Upper lobe of right lung (tissue), 1 donor: ENCODE measurements at regions not wholly inside any gene's neighbourhood (a gene's known extent, or its start where the extent isn't known, plus 50 kb on each side); places are given as distances from the start of the nearest gene placed in this dataset.

Experiments used
- ATAC-seq: fragments of 200-7000 bp; cut with Tn5 transposase; one replicate; pipeline ENCODE4 v1.9.1; 2020; ENCODE audit warnings: mild to moderate bottlenecking, moderate library complexity
- DNase-seq: peaks from one replicate; pipeline ENCODE4 v3.0.0-alpha.2; 2020
- H3K27ac ChIP-seq: fragments of 200-600 bp; one replicate; pipeline ENCODE4 v1.8.0; 2022
- H3K27me3 ChIP-seq: fragments of 200-600 bp; one replicate; pipeline ENCODE4 v1.8.0; 2022; ENCODE audit warnings: mild to moderate bottlenecking
- H3K36me3 ChIP-seq: fragments of 200-600 bp; one replicate; pipeline ENCODE4 v1.8.0; 2022
- H3K4me1 ChIP-seq: fragments of 200-600 bp; one replicate; pipeline ENCODE4 v1.8.0; 2022
- H3K4me3 ChIP-seq: fragments of 200-600 bp; one replicate; pipeline ENCODE4 v1.8.0; 2022; ENCODE audit warnings: mild to moderate bottlenecking
- H3K9me3 ChIP-seq: fragments of 200-600 bp; one replicate; pipeline ENCODE4 v1.8.0; 2022
- intact Hi-C: fragments of 100-400 bp; cut with DNase I; formaldehyde crosslinking; loops from one replicate; pipeline ENCODE4 v1.11.0; 2022
- TF ChIP-seq, protein P1 (sequence below): fragments of 200-600 bp; IDR thresholded peaks from one replicate; pipeline ENCODE4 v1.8.0; 2022; ENCODE audit warnings: antibody characterized with exemption
- donor health status: DM: no; HTN: yes; CAD: no; lungs with severe emphysema.

DNA sequence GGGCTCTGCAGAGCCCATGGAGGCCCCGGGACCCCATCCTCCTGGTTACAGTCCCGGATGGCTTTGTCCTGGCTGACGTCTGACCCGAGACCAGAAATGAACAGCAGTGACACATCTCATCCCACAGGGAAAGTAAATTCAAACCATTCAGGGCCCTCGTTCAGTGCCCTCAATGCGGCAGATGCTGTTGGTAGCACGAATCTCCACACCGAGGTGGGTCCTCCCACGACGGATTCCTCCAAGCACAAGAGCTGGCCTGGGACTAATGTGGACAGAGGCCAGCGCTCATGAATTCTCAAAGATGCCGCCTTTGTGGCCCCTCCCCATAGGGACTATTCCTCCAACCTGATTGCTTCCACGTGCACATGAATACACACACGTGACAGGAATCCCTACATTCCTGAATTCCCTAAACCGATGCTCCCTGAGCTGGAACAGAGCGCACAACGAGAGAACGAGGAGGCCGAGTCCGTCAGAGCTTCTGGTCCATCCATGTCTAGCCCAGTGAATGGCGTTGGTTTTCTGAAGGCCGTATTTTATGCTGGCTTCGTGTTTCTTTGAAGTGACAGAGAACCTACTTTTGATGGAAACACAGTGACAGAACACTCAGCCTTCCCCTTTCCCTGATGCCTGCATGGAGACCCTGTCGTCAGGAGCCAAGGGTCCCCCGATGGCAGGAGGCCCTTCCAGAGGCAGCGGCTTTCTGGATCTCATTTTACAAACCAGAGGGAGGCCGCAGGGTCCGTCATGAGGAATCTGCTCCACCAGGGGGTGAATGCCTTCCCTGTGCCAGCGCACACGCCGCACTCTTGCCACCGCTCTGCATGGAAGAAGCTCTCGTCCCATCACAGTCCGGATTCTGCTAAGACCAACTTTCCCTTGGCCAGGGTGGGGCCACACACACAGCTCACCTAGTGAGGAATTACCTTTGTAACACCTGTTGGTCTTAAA, 64.3 kb upstream of the SNTG2 start:
- Histone ChIP-seq H3K4me3 (no peak overlapping the region), H3K4me1 (no peaks in the 10 kb centered on the region), H3K36me3 (no peaks in the 10 kb centered on the region), H3K27me3 (peaks cover 13% of the 10 kb centered on the region), H3K9me3 (no peaks in the 10 kb centered on the region), H3K27ac (no peak overlapping the region)
- intact Hi-C loops = no loop called here
- TF ChIP-seq, protein P1, sequence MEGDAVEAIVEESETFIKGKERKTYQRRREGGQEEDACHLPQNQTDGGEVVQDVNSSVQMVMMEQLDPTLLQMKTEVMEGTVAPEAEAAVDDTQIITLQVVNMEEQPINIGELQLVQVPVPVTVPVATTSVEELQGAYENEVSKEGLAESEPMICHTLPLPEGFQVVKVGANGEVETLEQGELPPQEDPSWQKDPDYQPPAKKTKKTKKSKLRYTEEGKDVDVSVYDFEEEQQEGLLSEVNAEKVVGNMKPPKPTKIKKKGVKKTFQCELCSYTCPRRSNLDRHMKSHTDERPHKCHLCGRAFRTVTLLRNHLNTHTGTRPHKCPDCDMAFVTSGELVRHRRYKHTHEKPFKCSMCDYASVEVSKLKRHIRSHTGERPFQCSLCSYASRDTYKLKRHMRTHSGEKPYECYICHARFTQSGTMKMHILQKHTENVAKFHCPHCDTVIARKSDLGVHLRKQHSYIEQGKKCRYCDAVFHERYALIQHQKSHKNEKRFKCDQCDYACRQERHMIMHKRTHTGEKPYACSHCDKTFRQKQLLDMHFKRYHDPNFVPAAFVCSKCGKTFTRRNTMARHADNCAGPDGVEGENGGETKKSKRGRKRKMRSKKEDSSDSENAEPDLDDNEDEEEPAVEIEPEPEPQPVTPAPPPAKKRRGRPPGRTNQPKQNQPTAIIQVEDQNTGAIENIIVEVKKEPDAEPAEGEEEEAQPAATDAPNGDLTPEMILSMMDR = no peak
- DNase-seq (peak; percentile 38), ATAC-seq (no peak)

DNA sequence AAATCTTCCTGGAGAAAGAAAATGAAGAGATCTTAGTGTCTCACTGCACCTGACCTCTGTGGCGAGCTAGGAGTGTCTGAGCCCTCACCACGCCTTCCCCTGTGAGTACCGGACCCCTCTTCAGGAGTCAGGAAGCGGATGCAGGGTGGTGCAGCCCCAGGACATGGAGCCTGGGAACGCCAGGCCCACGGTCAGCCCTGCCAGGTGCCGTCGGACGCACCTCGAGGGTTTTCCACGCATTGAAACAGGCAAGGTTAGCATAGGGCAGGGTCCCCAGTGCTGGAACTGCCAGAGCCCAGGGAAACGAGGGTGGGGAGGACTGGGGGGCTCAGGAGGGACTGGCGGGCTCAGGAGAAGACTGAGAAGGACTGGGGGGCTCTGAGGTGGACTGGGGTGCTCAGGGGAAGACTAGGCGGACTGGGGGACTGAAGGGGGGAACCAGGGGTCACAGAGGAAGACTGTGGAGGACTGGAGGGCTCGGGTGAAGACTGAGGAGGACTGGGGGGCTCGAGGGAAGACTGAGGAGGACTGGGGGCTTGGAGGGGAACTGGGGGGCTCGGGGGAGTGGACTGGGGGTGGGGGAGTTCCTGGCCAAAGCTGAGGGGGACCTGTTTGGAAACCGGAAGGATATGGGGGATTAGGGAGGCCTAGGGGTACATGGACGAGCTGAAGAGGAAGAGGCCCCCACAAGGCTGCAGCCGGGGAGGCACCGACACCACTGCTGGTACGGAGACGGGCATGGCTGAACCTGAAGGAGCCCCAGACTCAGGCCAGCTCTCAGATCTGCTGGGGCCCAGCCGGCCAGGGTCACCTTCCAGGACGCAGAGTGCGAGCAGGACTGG, 65.2 kb upstream of the SNTG2 start:
- no peak overlapping the region for H3K27ac ChIP-seq
- ATAC-seq (no peak), DNase-seq (peak; percentile 44)
- intact Hi-C loops = no loop called here
- H3K27me3 ChIP-seq = peaks cover 13% of the 10 kb centered on the region
- H3K4me3 ChIP-seq = no peak overlapping the region
- TF ChIP-seq, protein P1 = no peak
- no peaks in the 10 kb centered on the region for H3K36me3 ChIP-seq
- no peaks in the 10 kb centered on the region for H3K9me3 ChIP-seq
- no peaks in the 10 kb centered on the region for H3K4me1 ChIP-seq

DNA sequence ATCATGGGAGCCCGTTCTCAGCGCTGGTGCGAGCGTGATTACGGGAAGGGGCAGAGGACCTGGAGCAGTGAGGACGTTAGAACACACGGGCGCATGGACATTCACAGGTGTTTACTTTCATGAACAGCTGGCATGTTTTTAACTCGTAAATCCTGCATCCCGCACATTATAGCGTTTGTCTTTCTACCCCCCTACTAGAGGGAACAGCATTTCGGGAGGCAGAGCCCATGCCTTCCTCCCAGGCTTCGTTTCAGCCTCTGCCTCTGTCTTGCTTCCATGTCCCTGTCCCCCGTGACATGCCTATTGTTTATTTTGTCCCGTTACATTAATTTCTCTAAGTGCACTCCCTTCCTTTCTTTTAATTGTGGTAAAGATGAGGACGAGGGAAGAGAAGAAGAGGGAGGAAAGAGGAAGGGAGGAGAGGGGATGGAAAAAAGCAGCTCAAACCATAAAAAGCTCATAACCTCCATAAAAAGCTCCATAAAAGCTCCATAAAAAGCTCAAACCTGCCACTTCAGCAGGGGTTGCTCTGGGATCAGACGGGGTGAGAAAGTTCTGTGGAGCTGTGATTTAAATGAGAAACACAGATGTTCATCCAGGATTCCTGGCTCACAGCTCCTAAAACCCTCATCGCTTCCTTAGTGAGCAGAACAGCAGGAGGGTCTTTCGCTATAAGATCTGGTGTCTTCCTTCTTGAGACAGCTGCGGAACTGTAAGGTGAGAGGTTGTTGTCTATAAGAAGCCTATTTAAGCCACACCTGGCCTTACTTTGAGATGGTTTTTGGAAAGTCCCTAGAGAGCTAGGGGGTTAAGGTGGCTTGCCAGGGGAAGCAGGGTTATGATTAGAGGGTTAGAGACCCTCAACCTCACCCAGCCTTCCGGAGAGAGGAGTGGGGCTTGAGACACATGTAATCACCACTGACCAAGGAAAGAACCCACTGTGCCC, 66.6 kb upstream of the SNTG2 start:
- no peaks in the 10 kb centered on the region for H3K9me3 ChIP-seq
- ATAC-seq (no peak), DNase-seq (no peak)
- peaks cover 13% of the 10 kb centered on the region for H3K27me3 ChIP-seq
- no peaks in the 10 kb centered on the region for H3K4me1 ChIP-seq
- intact Hi-C loops = no loop called here
- TF ChIP-seq, protein P1 = no peak
- H3K36me3 ChIP-seq = no peaks in the 10 kb centered on the region
- no peak overlapping the region for H3K27ac ChIP-seq
- no peak overlapping the region for H3K4me3 ChIP-seq

DNA sequence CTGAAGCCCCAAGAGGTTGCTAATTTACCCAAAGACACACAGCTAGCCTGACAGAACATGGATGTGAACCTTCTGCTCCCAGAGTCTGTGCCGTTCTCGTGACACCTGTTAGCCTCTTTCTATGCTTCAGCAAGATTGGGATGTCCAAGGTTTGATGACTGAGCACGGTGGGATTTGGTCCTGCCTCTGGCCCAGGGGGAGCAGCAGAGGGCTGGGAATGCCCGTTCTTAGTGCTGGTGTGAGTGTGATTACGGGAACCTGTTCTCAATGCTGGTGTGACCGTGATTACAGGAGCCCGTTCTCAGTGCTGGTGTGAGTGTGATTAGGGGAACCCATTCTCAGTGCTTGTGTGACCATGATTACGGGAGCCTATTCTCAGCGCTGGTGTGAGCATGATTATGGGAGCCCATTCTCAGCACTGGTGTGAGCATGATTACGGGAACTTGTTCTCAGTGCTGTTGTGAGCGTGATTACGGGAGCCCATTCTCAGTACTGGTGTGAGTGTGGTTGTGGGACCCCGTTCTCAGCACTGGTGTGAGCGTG, 67.3 kb upstream of the SNTG2 start:
- H3K36me3 ChIP-seq = no peaks in the 10 kb centered on the region
- no peak overlapping the region for H3K4me3 ChIP-seq
- H3K9me3 ChIP-seq = no peaks in the 10 kb centered on the region
- no peak overlapping the region for H3K27ac ChIP-seq
- no peaks in the 10 kb centered on the region for H3K4me1 ChIP-seq
- H3K27me3 ChIP-seq = peaks cover 10% of the 10 kb centered on the region
- ATAC-seq = no peak
- TF ChIP-seq, protein P1 = no peak
- intact Hi-C loops = no loop called here
- no peak for DNase-seq
